ENCODE measurements at regions not wholly inside any gene's neighbourhood (a gene's known extent, or its start where the extent isn't known, plus 50 kb on each side); places are given as distances from the start of the nearest gene placed in this dataset.

DNA sequence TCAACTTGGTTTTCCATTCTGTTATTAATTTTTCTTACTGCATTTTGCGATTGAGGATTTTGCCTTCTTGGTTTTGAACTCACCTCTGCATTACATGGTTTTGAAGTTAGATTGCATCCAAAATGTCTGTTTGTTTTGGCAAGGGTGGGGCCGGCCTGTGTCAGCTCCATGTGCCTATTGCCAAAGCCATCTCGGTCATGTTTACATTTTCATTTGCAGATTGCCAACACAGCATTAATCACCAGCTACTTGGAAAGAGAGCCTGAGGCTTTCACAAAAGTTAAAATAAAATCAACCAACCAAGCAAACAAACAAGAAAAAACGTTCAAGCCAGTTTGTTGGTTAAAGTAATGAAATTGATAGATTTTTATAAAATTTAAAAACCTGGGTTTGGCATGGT lies 695.8 kb downstream of the TYW1 start:
- TF ChIP-seq, protein P1, sequence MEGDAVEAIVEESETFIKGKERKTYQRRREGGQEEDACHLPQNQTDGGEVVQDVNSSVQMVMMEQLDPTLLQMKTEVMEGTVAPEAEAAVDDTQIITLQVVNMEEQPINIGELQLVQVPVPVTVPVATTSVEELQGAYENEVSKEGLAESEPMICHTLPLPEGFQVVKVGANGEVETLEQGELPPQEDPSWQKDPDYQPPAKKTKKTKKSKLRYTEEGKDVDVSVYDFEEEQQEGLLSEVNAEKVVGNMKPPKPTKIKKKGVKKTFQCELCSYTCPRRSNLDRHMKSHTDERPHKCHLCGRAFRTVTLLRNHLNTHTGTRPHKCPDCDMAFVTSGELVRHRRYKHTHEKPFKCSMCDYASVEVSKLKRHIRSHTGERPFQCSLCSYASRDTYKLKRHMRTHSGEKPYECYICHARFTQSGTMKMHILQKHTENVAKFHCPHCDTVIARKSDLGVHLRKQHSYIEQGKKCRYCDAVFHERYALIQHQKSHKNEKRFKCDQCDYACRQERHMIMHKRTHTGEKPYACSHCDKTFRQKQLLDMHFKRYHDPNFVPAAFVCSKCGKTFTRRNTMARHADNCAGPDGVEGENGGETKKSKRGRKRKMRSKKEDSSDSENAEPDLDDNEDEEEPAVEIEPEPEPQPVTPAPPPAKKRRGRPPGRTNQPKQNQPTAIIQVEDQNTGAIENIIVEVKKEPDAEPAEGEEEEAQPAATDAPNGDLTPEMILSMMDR (IDR thresholded peaks at IDR 0.05; ENCODE audit: borderline replicate concordance, extremely low read depth, insufficient read depth): no peak
- no peaks in the 10 kb centered on the region for H3K36me3 ChIP-seq (ENCODE audit: control insufficient read depth in 2 of 3, insufficient read depth in 3 of 3, low read length in 3 of 3)
- H3K4me3 ChIP-seq (ENCODE audit: low read length in 3 of 3): no peak overlapping the region
- no peak for DNase-seq
- H3K9ac ChIP-seq (ENCODE audit: low read length in 3 of 3): no peak overlapping the region
- H3K27me3 ChIP-seq (ENCODE audit: control insufficient read depth, insufficient read depth, low read length): no peaks in the 10 kb centered on the region
- peaks cover 0 to 2% (median 0%) of the 10 kb centered on the region in 3 donors for H3K4me1 ChIP-seq (ENCODE audit: control insufficient read depth in 2 of 3, insufficient read depth in 2 of 3, low read depth in 1 of 3, low read length in 3 of 3)
- H3K9me3 ChIP-seq (ENCODE audit: control insufficient read depth in 2 of 3, insufficient read depth in 1 of 3, low read length in 3 of 3): no peaks in the 10 kb centered on the region
- intact Hi-C loops (cut with DNase I): no loop called here
- no peak overlapping the region for H3K27ac ChIP-seq (ENCODE audit: low read depth in 2 of 2, low read length in 2 of 2)
- FAIRE-seq: no peak

DNA sequence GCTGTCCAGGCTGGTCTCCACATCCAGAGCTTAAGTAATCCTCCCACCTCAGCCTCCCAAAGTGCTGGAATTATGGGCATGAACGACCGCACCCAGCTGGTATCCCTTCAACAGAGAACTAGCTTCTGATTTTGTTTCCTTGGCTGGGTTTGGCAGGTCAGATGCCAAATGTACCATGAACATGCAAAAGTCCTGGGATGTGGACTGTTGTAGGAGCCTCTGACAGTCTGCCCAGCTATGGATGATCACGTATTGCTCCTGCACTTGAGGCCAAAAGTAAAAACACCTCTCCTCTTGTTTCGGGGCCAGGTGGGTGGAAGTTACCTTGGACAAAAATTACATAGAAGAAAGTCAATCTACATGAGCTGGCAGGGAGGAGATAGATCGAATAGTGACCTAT lies 699.5 kb downstream of the TYW1 start:
- no peak overlapping the region for H3K9ac ChIP-seq (ENCODE audit: low read length in 3 of 3)
- H3K4me3 ChIP-seq (ENCODE audit: low read length in 3 of 3): no peak overlapping the region
- TF ChIP-seq, protein P1 (IDR thresholded peaks at IDR 0.05; ENCODE audit: borderline replicate concordance, extremely low read depth, insufficient read depth): no peak
- intact Hi-C loops (cut with DNase I): no loop called here
- no peaks in the 10 kb centered on the region for H3K27me3 ChIP-seq (ENCODE audit: control insufficient read depth, insufficient read depth, low read length)
- FAIRE-seq (no peak), DNase-seq (no peak)
- no peaks in the 10 kb centered on the region for H3K36me3 ChIP-seq (ENCODE audit: control insufficient read depth in 2 of 3, insufficient read depth in 3 of 3, low read length in 3 of 3)
- no peaks in the 10 kb centered on the region for H3K9me3 ChIP-seq (ENCODE audit: control insufficient read depth in 2 of 3, insufficient read depth in 1 of 3, low read length in 3 of 3)
- H3K4me1 ChIP-seq (ENCODE audit: control insufficient read depth in 2 of 3, insufficient read depth in 2 of 3, low read depth in 1 of 3, low read length in 3 of 3): peaks cover 0 to 2% (median 0%) of the 10 kb centered on the region in 3 donors
- H3K27ac ChIP-seq (ENCODE audit: low read depth in 2 of 2, low read length in 2 of 2): no peak overlapping the region

DNA sequence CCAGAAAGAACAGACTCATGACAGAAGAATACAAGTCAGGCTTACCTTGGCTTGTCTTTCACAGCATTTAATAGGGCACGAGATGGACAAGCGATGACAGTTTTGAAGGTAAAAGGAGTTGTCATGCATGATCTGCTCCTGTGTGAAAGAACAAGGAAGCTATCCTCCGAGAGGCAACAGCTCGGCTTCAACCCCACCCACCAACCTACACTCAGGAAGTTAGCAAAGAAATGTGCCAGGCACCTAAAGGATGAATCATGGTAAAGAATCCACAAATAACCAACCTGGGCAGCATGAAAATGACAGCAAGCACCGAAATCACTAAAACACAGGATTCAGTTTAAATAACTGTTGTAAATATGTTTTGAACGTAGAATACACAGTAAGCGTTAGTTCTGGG lies 700.2 kb downstream of the TYW1 start:
- Histone ChIP-seq H3K4me3 (ENCODE audit: low read length in 3 of 3) (no peak overlapping the region), H3K27me3 (ENCODE audit: control insufficient read depth, insufficient read depth, low read length) (no peaks in the 10 kb centered on the region), H3K9ac (ENCODE audit: low read length in 3 of 3) (no peak overlapping the region), H3K36me3 (ENCODE audit: control insufficient read depth in 2 of 3, insufficient read depth in 3 of 3, low read length in 3 of 3) (no peaks in the 10 kb centered on the region), H3K4me1 (ENCODE audit: control insufficient read depth in 2 of 3, insufficient read depth in 2 of 3, low read depth in 1 of 3, low read length in 3 of 3) (peaks cover 0 to 2% (median 0%) of the 10 kb centered on the region in 3 donors), H3K9me3 (ENCODE audit: control insufficient read depth in 2 of 3, insufficient read depth in 1 of 3, low read length in 3 of 3) (no peaks in the 10 kb centered on the region), H3K27ac (ENCODE audit: low read depth in 2 of 2, low read length in 2 of 2) (no peak overlapping the region)
- DNase-seq: no peak
- FAIRE-seq: no peak
- intact Hi-C loops (cut with DNase I): no loop called here
- TF ChIP-seq, protein P1 (IDR thresholded peaks at IDR 0.05; ENCODE audit: borderline replicate concordance, extremely low read depth, insufficient read depth): no peak

DNA sequence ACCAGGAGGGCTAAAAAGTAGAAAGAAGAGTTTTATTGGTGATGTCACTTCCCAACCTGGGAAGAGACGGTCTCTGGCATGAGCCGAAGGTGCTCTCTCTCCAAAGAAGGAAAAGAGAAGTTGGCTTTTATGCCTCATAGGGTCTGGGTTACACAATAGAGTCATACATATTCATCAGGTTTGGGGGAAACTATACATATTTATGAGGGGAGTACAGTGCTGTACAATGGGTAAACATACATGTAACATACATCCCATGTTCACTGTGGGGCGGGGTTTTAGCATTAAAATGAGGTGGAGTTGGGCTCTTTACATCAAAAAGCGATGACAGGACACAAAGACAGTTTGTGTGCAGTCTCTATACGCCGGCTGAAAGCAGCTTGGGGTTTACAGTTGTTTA lies 701.7 kb downstream of the TYW1 start:
- Histone ChIP-seq H3K27ac (ENCODE audit: low read depth in 2 of 2, low read length in 2 of 2) (no peak overlapping the region), H3K4me1 (ENCODE audit: control insufficient read depth in 2 of 3, insufficient read depth in 2 of 3, low read depth in 1 of 3, low read length in 3 of 3) (peaks cover 0 to 2% (median 0%) of the 10 kb centered on the region in 3 donors), H3K9me3 (ENCODE audit: control insufficient read depth in 2 of 3, insufficient read depth in 1 of 3, low read length in 3 of 3) (no peaks in the 10 kb centered on the region), H3K4me3 (ENCODE audit: low read length in 3 of 3) (no peak overlapping the region), H3K27me3 (ENCODE audit: control insufficient read depth, insufficient read depth, low read length) (no peaks in the 10 kb centered on the region), H3K9ac (ENCODE audit: low read length in 3 of 3) (no peak overlapping the region), H3K36me3 (ENCODE audit: control insufficient read depth in 2 of 3, insufficient read depth in 3 of 3, low read length in 3 of 3) (no peaks in the 10 kb centered on the region)
- DNase-seq (no peak), FAIRE-seq (no peak)
- intact Hi-C loops (cut with DNase I): no loop called here
- TF ChIP-seq, protein P1 (IDR thresholded peaks at IDR 0.05; ENCODE audit: borderline replicate concordance, extremely low read depth, insufficient read depth): no peak

All from kidney (tissue), 13 donors.